ENCODE measurements at regions not wholly inside any gene's neighbourhood (a gene's known extent, or its start where the extent isn't known, plus 50 kb on each side); places are given as distances from the start of the nearest gene placed in this dataset.

DNA sequence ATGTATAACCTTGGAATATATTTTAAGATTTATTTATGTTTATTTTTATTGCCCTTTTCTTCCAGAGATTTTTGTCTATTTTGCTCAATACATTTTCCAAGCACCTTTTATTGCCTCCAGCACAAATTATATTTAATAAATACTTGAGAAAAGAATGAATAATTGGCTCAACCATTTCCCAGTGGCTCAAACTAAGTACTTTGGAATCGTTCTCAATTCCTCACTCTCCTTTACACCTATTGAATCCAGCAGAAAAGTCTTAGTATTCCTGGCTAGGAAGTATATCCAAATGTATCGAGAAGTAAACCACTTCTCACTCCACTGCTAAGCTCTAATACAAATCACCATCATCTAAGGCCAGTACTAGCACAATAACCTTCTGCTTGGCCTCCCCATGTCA, 276.1 kb downstream of the NEBL start:
- H3K27ac ChIP-seq (ENCODE audit: insufficient read depth, low read length): no peak overlapping the region
- H3K9me3 ChIP-seq (ENCODE audit: control insufficient read depth, insufficient read depth, low read length): peaks cover 4% of the 10 kb centered on the region; the same call in 1 of the 2 replicates
- TF ChIP-seq, protein P1, sequence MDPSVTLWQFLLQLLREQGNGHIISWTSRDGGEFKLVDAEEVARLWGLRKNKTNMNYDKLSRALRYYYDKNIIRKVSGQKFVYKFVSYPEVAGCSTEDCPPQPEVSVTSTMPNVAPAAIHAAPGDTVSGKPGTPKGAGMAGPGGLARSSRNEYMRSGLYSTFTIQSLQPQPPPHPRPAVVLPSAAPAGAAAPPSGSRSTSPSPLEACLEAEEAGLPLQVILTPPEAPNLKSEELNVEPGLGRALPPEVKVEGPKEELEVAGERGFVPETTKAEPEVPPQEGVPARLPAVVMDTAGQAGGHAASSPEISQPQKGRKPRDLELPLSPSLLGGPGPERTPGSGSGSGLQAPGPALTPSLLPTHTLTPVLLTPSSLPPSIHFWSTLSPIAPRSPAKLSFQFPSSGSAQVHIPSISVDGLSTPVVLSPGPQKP (IDR thresholded peaks at IDR 0.05; ENCODE audit: borderline replicate concordance, low read depth, low read length): no peak
- TF ChIP-seq NFE2L2 (IDR thresholded peaks at IDR 0.05; ENCODE audit: low read depth, low read length) (no peak), MAFK (IDR thresholded peaks at IDR 0.05; ENCODE audit: low read depth, low read length) (no peak), BHLHE40 (IDR thresholded peaks at IDR 0.05; ENCODE audit: low read depth, low read length) (no peak), RCOR1 (IDR thresholded peaks at IDR 0.05; ENCODE audit: insufficient replicate concordance, low read length) (no peak), CHD1 (IDR thresholded peaks at IDR 0.05; ENCODE audit: low read depth, low read length) (no peak), POLR2A (IDR thresholded peaks at IDR 0.05; ENCODE audit: low read depth, low read length) (no peak), FOS (IDR thresholded peaks at IDR 0.05; ENCODE audit: low read depth, low read length) (no peak), CEBPB (IDR thresholded peaks at IDR 0.05; ENCODE audit: low read depth, low read length) (no peak), RFX5 (IDR thresholded peaks at IDR 0.05; ENCODE audit: low read depth, low read length) (no peak), USF2 (IDR thresholded peaks at IDR 0.05; ENCODE audit: low read depth, low read length) (no peak), MXI1 (IDR thresholded peaks at IDR 0.05; ENCODE audit: borderline replicate concordance, low read depth, low read length) (no peak)
- no peak overlapping the region for H3K23ac ChIP-seq (ENCODE audit: low read depth, low read length)
- H2BK120ac ChIP-seq (ENCODE audit: low read depth, low read length): no peak overlapping the region
- BruUV-seq (replicated peaks): no TSS peak
- WGBS, 2 experiments (ENCODE audit: extremely low coverage in 2 of 2, insufficient read length in 1 of 2): no CpG with 5 or more reads among the region's 2 CpGs
- no peak overlapping the region for H4K8ac ChIP-seq (ENCODE audit: low read depth in 2 of 2, low read length in 2 of 2)
- H3K4me1 ChIP-seq (ENCODE audit: control insufficient read depth, insufficient read depth, low read length): no peaks in the 10 kb centered on the region
- no peak overlapping the region for H2AK5ac ChIP-seq (ENCODE audit: low read depth, low read length)
- H2BK15ac ChIP-seq (ENCODE audit: low read depth, low read length): no peak overlapping the region
- no peak overlapping the region for H3K56ac ChIP-seq (ENCODE audit: extremely low read depth, insufficient read depth, low read length)
- dilution Hi-C loops (cut with HindIII; ENCODE audit: low sequenced_read_pairs, unreplicated experiment) (no loop called here), intact Hi-C loops (cut with micrococcal nuclease) (no loop called here), in situ Hi-C loops (cut with MboI; ENCODE audit: low sequenced_read_pairs) (no loop called here)
- no peaks in the 10 kb centered on the region for H3K9me1 ChIP-seq (ENCODE audit: insufficient read depth, low read length)
- H3K4me2 ChIP-seq (ENCODE audit: low read depth, low read length): no peak overlapping the region
- DNase-seq: no peak
- no peak overlapping the region for H3K9ac ChIP-seq (ENCODE audit: low read depth, low read length)
- H3K18ac ChIP-seq (ENCODE audit: low read depth, low read length): no peak overlapping the region
- ATAC-seq (ENCODE audit: low read depth): no peak
- H3K4me3 ChIP-seq (ENCODE audit: insufficient read depth, low read depth, low read length): no peak overlapping the region
- H4K91ac ChIP-seq (ENCODE audit: insufficient read depth, low read depth, low read length): no peak overlapping the region
- H4K5ac ChIP-seq (ENCODE audit: low read depth, low read length): no peak overlapping the region
- H3K27me3 ChIP-seq (ENCODE audit: control insufficient read depth, insufficient read depth, low read length): no peaks in the 10 kb centered on the region
- H3K36me3 ChIP-seq (ENCODE audit: control insufficient read depth, insufficient read depth, low read length): no peaks in the 10 kb centered on the region
- no peak overlapping the region for H2AK9ac ChIP-seq (replicated peaks; ENCODE audit: low read depth, low read length, poor library complexity)
- H2BK5ac ChIP-seq (ENCODE audit: low read depth, low read length, poor library complexity, severe bottlenecking): no peak overlapping the region
- no peak overlapping the region for H2AFZ ChIP-seq (replicated peaks; ENCODE audit: low read length, poor library complexity)
- no peak overlapping the region for H2BK20ac ChIP-seq (ENCODE audit: low read depth, low read length)
- CTCF ChIA-PET: no interaction called here
- H3K14ac ChIP-seq (replicated peaks; ENCODE audit: low read depth, low read length): no peak overlapping the region
- no peaks in the 10 kb centered on the region for H4K20me1 ChIP-seq (ENCODE audit: insufficient read depth, low read length)
- no peak overlapping the region for H3K4ac ChIP-seq (ENCODE audit: low read depth, low read length)
- POLR2A ChIA-PET (ENCODE audit: unreplicated experiment): no interaction called here
- no peaks in the 10 kb centered on the region for H3K79me1 ChIP-seq (ENCODE audit: low read depth in 1 of 2, low read length in 2 of 2)

All from IMR-90 (cell line).